H1 (cell line): ENCODE measurements at regions not wholly inside any gene's neighbourhood (a gene's known extent, or its start where the extent isn't known, plus 50 kb on each side); places are given as distances from the start of the nearest gene placed in this dataset.

Experiments
- CTCF ChIA-PET: fragments of 300-600 bp; sonication (Branson Sonifier 250); formaldehyde crosslinking; loops from one replicate; lab custom pipeline; 2021; ENCODE audit not compliant: partially characterized antibody; lab: Charles Lee
- POLR2A ChIA-PET: fragments of 300-600 bp; sonication (Branson Sonifier 250); formaldehyde crosslinking; loops from one replicate; lab custom pipeline; 2021; ENCODE audit warnings: inconsistent platforms; ENCODE audit not compliant: partially characterized antibody; lab: Charles Lee
- DNase-seq, 2 experiments: peaks; one replicate each; pipeline versions ENCODE4 v3.0.0 to v3.0.0-alpha.2; 2010 to 2022; ENCODE audit warnings: low spot score in 2 of 2, low read depth in 1 of 2, mixed read lengths in 1 of 2
- FAIRE-seq: peaks from 2 replicates; lab custom pipeline; 2011; peaks lifted over from hg19 to GRCh38; lab: Jason Lieb, UNC
- H2AFZ ChIP-seq: 2 replicates; pipeline ENCODE4 v1.8.1; 2012; ENCODE audit warnings: low read length, inconsistent platforms
- H2AK5ac ChIP-seq: 2 replicates; pipeline ENCODE4 v1.6.1; 2013; ENCODE audit warnings: low read depth, low read length
- H2BK120ac ChIP-seq: replicated peaks from 2 replicates; pipeline ENCODE3; 2013; ENCODE audit warnings: low read depth, low read length, inconsistent platforms
- H2BK12ac ChIP-seq: 2 replicates; pipeline ENCODE4 v1.6.1; 2013; ENCODE audit warnings: low read depth, low read length
- H2BK15ac ChIP-seq: 2 replicates; pipeline ENCODE4 v1.6.1; 2013; ENCODE audit warnings: low read length
- H2BK20ac ChIP-seq: 2 replicates; pipeline ENCODE4 v1.6.1; 2013; ENCODE audit warnings: low read length
- H2BK5ac ChIP-seq: 2 replicates; pipeline ENCODE4 v1.6.1; 2013; ENCODE audit warnings: low read depth, low read length
- H3K14ac ChIP-seq: 2 replicates; pipeline ENCODE4 v1.6.1; 2013; ENCODE audit warnings: inconsistent platforms; ENCODE audit not compliant: insufficient read length
- H3K18ac ChIP-seq: 2 replicates; pipeline ENCODE4 v1.6.1; 2013; ENCODE audit warnings: low read length; ENCODE audit errors: extremely low read depth
- H3K23ac ChIP-seq: 2 replicates; pipeline ENCODE4 v1.6.1; 2013; ENCODE audit warnings: inconsistent platforms; ENCODE audit not compliant: insufficient read length
- H3K23me2 ChIP-seq: 2 replicates; pipeline ENCODE4 v1.6.1; 2013; ENCODE audit warnings: low read depth, low read length
- H3K27ac ChIP-seq: 2 replicates; pipeline ENCODE4 v1.6.1; 2011; ENCODE audit warnings: low read depth, low read length, inconsistent platforms
- H3K27me3 ChIP-seq, 4 experiments: replicated peaks in 1 of 4; 1 replicate in 1 of 4; 2 replicates in 3 of 4; pipeline versions ENCODE4 v1.6.1 to v1.8.1; 2011 to 2013; ENCODE audit warnings: low read length in 3 of 4, mild to moderate bottlenecking in 3 of 4, inconsistent platforms in 2 of 4, mixed read lengths in 2 of 4, moderate library complexity in 1 of 4; ENCODE audit not compliant: control insufficient read depth in 3 of 4, insufficient read depth in 3 of 4; ENCODE audit errors: extremely low read depth in 1 of 4
- H3K36me3 ChIP-seq, 4 experiments: 2 replicates each; pipeline versions ENCODE4 v1.6.1 to v1.8.1; 2011 to 2013; ENCODE audit warnings: mild to moderate bottlenecking in 4 of 4, low read length in 3 of 4, moderate library complexity in 2 of 4, control low read depth in 1 of 4, inconsistent platforms in 1 of 4; ENCODE audit not compliant: insufficient read depth in 4 of 4, control insufficient read depth in 2 of 4
- H3K4ac ChIP-seq: replicated peaks from 2 replicates; pipeline ENCODE3; 2013; ENCODE audit warnings: low read length, low read depth, mixed read lengths, inconsistent platforms; ENCODE audit not compliant: insufficient read length
- H3K4me1 ChIP-seq, 4 experiments: replicated peaks in 1 of 4; 1 replicate in 1 of 4; 2 replicates in 3 of 4; pipeline versions ENCODE4 v1.6.1 to v1.8.1; 2011 to 2013; ENCODE audit warnings: low read length in 3 of 4, inconsistent platforms in 2 of 4, mixed read lengths in 1 of 4; ENCODE audit not compliant: insufficient read depth in 4 of 4, control insufficient read depth in 3 of 4
- H3K4me2 ChIP-seq, 2 experiments: 2 replicates each; pipeline versions ENCODE4 v1.6.1 to v1.8.1; 2011 to 2013; ENCODE audit warnings: low read depth in 2 of 2, low read length in 2 of 2, control low read depth in 1 of 2, inconsistent platforms in 1 of 2, mild to moderate bottlenecking in 1 of 2; ENCODE audit not compliant: insufficient read depth in 1 of 2
- H3K4me3 ChIP-seq, 4 experiments: fragments of 200-600, 300-600 bp in 1 of 4; sonication (generic), shearing (Covaris generic), sonication (Bioruptor Twin) in 1 of 4; 2 replicates each; pipeline versions ENCODE4 v1.5.1 to v1.8.1; 2011 to 2016; ENCODE audit warnings: low read length in 4 of 4, low read depth in 3 of 4, control low read depth in 2 of 4, inconsistent platforms in 2 of 4, mild to moderate bottlenecking in 2 of 4, mixed read lengths in 1 of 4, moderate library complexity in 1 of 4; ENCODE audit not compliant: insufficient read depth in 2 of 4; ENCODE audit errors: extremely low read depth in 1 of 4
- H3K56ac ChIP-seq: replicated peaks from 2 replicates; pipeline ENCODE3; 2013; ENCODE audit warnings: low read depth, mild to moderate bottlenecking, mixed read lengths, low read length, inconsistent platforms; ENCODE audit not compliant: insufficient read length
- H3K79me1 ChIP-seq: 2 replicates; pipeline ENCODE4 v1.6.1; 2013; ENCODE audit warnings: low read depth, low read length, control low read depth
- H3K79me2 ChIP-seq, 2 experiments: 2 replicates each; pipeline versions ENCODE4 v1.6.1 to v1.8.1; 2012 to 2013; ENCODE audit warnings: low read length in 2 of 2, mild to moderate bottlenecking in 2 of 2, inconsistent platforms in 1 of 2; ENCODE audit not compliant: insufficient read depth in 2 of 2, control insufficient read depth in 1 of 2
- H3K9ac ChIP-seq, 4 experiments: replicated peaks in 1 of 4; 1 replicate in 1 of 4; 2 replicates in 3 of 4; pipeline versions ENCODE4 v1.6.1 to v1.8.1; 2011 to 2013; ENCODE audit warnings: low read depth in 3 of 4, low read length in 3 of 4, control low read depth in 2 of 4, mild to moderate bottlenecking in 2 of 4, moderate library complexity in 2 of 4, inconsistent platforms in 1 of 4; ENCODE audit errors: extremely low read depth in 1 of 4
- H3K9me3 ChIP-seq, 2 experiments: 2 replicates each; pipeline versions ENCODE4 v1.6.1 to v1.8.1; 2012 to 2013; ENCODE audit warnings: mild to moderate bottlenecking in 2 of 2, moderate library complexity in 2 of 2, control low read depth in 1 of 2, inconsistent platforms in 1 of 2, low read depth in 1 of 2, low read length in 1 of 2, mixed read lengths in 1 of 2; ENCODE audit not compliant: insufficient read depth in 2 of 2
- H4K20me1 ChIP-seq, 2 experiments: replicated peaks in 1 of 2; 2 replicates each; pipeline versions ENCODE3 to v1.8.1; 2011 to 2013; ENCODE audit warnings: inconsistent platforms in 2 of 2, low read length in 2 of 2, mild to moderate bottlenecking in 1 of 2; ENCODE audit not compliant: insufficient read depth in 2 of 2, control insufficient read depth in 1 of 2
- H4K5ac ChIP-seq: 2 replicates; pipeline ENCODE4 v1.6.1; 2013; ENCODE audit warnings: low read length, low read depth, mixed read lengths, inconsistent platforms; ENCODE audit not compliant: insufficient read length
- H4K8ac ChIP-seq: 2 replicates; pipeline ENCODE4 v1.8.0; 2013; ENCODE audit warnings: mild to moderate bottlenecking, moderate library complexity, low read length, inconsistent platforms; ENCODE audit not compliant: insufficient read depth; ENCODE audit errors: extremely low read depth
- H4K91ac ChIP-seq: replicated peaks from 2 replicates; pipeline ENCODE3; 2013; ENCODE audit warnings: low read length, mixed read lengths, inconsistent platforms; ENCODE audit not compliant: insufficient read length
- POLR2AphosphoS5 ChIP-seq: IDR thresholded peaks from 2 replicates; pipeline ENCODE4 v1.6.1; 2011; ENCODE audit warnings: low read depth, low read length
- RAD21 ChIP-seq, 2 experiments: IDR thresholded peaks in 1 of 2; conservative IDR thresholded peaks in 1 of 2; 2 replicates each; pipeline ENCODE4 v1.6.1; 2011; ENCODE audit warnings: low read depth in 2 of 2, low read length in 2 of 2, improper control_type of control experiment in 1 of 2, inconsistent platforms in 1 of 2, mild to moderate bottlenecking in 1 of 2, moderate library complexity in 1 of 2
- SP1 ChIP-seq: IDR thresholded peaks from 2 replicates; pipeline ENCODE4 v1.6.1; 2011; ENCODE audit warnings: low read depth, low read length
- TCF12 ChIP-seq: IDR thresholded peaks from 2 replicates; pipeline ENCODE4 v1.6.1; 2011; ENCODE audit warnings: low read depth, mild to moderate bottlenecking, low read length
- WGBS, 2 experiments: shearing (Covaris generic) in 1 of 2; methylation state at CpG; one replicate each; pipeline versions ENCODE4 v1.1.6 to v1.1.7; 2013 to 2015; ENCODE audit warnings: low lambda C conversion rate in 2 of 2, mixed read lengths in 2 of 2, inconsistent platforms in 1 of 2, low coverage in 1 of 2, missing lambda C conversion rate in 1 of 2; ENCODE audit not compliant: insufficient replicate concordance in 2 of 2, insufficient coverage in 1 of 2, insufficient read length in 1 of 2; ENCODE audit errors: extremely low coverage in 1 of 2, missing lambda C conversion rate in 1 of 2; 5-methylcytosine and 5-hydroxymethylcytosine counted together

- no peak overlapping the region for H3K4me3 ChIP-seq
- H3K36me3 ChIP-seq: no peaks in the 10 kb centered on the region
- no peak overlapping the region for H3K27ac ChIP-seq
- no peak overlapping the region for H2BK20ac ChIP-seq
- no peaks in the 10 kb centered on the region for H3K4me1 ChIP-seq
- no peaks in the 10 kb centered on the region for H3K23me2 ChIP-seq
- H3K79me1 ChIP-seq: no peaks in the 10 kb centered on the region
- WGBS, 2 experiments: 65% methylated on average over 2 of the region's 2 CpGs; no CpG with 5 or more reads in 1 of the 2 experiments
- no peak overlapping the region for H3K4me2 ChIP-seq
- H4K8ac ChIP-seq: no peak overlapping the region
- H3K4ac ChIP-seq: no peak overlapping the region
- H2AFZ ChIP-seq: no peak overlapping the region
- no peak overlapping the region for H3K14ac ChIP-seq
- no peak overlapping the region for H2AK5ac ChIP-seq
- no peaks in the 10 kb centered on the region for H3K9me3 ChIP-seq
- H3K79me2 ChIP-seq: no peaks in the 10 kb centered on the region
- no peak overlapping the region for H2BK120ac ChIP-seq
- DNase-seq (no peak), FAIRE-seq (no peak)
- no peak overlapping the region for H3K23ac ChIP-seq
- H2BK5ac ChIP-seq: no peak overlapping the region
- no peak overlapping the region for H3K9ac ChIP-seq
- no peaks in the 10 kb centered on the region for H3K27me3 ChIP-seq
- no peak overlapping the region for H4K5ac ChIP-seq
- ChIA-PET CTCF (interaction anchor here (0.6 to 2.2 kb wide), 2 partner anchors 14 to 45 kb away, joined by 3 to 5 read pairs; no protein-coding TSS in a partner anchor), POLR2A (no interaction called here)
- no peak overlapping the region for H2BK12ac ChIP-seq
- no peaks in the 10 kb centered on the region for H4K20me1 ChIP-seq
- H2BK15ac ChIP-seq: no peak overlapping the region
- no peak overlapping the region for H4K91ac ChIP-seq
- H3K56ac ChIP-seq: no peak overlapping the region
- H3K18ac ChIP-seq: no peak overlapping the region
- TF ChIP-seq SP1: no peak
- TF ChIP-seq POLR2AphosphoS5: no peak
- peak in 1 of 2 experiments; percentile 15; a peak in 1 of 4 replicates for TF ChIP-seq RAD21 (IDR thresholded peaks at IDR 0.05 in 1 of 2, conservative IDR thresholded peaks at IDR 0.05 in 1 of 2; ENCODE audit: low read depth in 2 of 2, low read length in 2 of 2)
- no peak for TF ChIP-seq TCF12
Measured at GRCh38 chr9:107945493-107945892, 455.9 kb upstream of the KLF4 start.
